ENCODE measurements at regions not wholly inside any gene's neighbourhood (a gene's known extent, or its start where the extent isn't known, plus 50 kb on each side); places are given as distances from the start of the nearest gene placed in this dataset.
A peak's percentile ranks its signal among the peaks of the same experiment; 100 is the strongest.
"Not testable (repeated sequence)": the region's sequence is repeated elsewhere in the genome, so short reads cannot be mapped to it uniquely, and the experiment has no call there.

DNA sequence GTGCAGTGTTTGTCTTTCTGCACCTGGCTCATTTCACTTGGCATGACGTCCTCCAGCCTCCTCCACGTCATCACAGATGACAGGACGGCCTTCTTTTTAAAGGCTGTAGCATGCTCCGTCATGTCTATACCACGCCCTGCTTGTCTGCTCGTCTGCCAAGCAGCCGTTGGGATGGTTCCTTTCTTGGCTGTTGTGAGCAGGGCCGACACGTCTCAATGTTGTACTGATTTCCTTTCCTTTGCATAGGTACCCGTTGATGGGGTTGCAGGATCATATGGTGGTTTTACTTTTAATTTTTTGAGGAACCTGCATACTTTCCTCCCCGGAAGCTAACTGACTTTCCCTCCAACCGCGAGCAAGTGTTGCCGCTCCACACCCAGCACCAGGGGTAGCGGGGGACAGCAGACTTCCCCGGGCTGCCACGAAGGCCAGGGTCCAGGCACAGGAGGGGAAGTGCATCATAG is 212.2 kb upstream of the ZNF469 start:
- peaks cover 2 to 26% of the 10 kb centered on the region in 2 experiments; a peak in 2 of 5 replicates for H3K27me3 ChIP-seq (ENCODE audit: control insufficient read depth in 2 of 2, insufficient read depth in 2 of 2, low read length in 2 of 2)
- FAIRE-seq (no peak), DNase-seq (ENCODE audit: extremely low read depth in 1 of 4, low spot score in 3 of 4) (no peak), ATAC-seq (no peak)
- H3K9me1 ChIP-seq (ENCODE audit: control insufficient read depth, insufficient read depth, low read length), result no peaks in the 10 kb centered on the region
- H3K4me2 ChIP-seq (ENCODE audit: insufficient read depth, low read length), result no peak overlapping the region
- no peaks in the 10 kb centered on the region for H3K36me3 ChIP-seq (ENCODE audit: control insufficient read depth, insufficient read depth, low read length)
- POLR2A ChIA-PET, result no interaction called here
- no peaks in the 10 kb centered on the region; the same call in 1 of the 2 replicates for H3K9me3 ChIP-seq (replicated peaks; ENCODE audit: control insufficient read depth, insufficient read depth, low read depth, low read length)
- H3K27ac ChIP-seq (ENCODE audit: extremely low read depth, low read depth, low read length), result no peak overlapping the region
- no peak for TF ChIP-seq RUNX1 (IDR thresholded peaks at IDR 0.05; ENCODE audit: low read depth)
- TF ChIP-seq PKNOX1 (IDR thresholded peaks at IDR 0.05), result no peak
- no peak for TF ChIP-seq ZNF143 (CRISPR knock-in tag; IDR thresholded peaks at IDR 0.05)
- TF ChIP-seq NRF1 (conservative IDR thresholded peaks at IDR 0.05 in 1 of 2, IDR thresholded peaks at IDR 0.05 in 1 of 2), result no peak
- TF ChIP-seq ZEB2 (IDR thresholded peaks at IDR 0.05), result no peak
- TF ChIP-seq MCM7 (IDR thresholded peaks at IDR 0.05), result no peak
- TF ChIP-seq ATF1 (CRISPR knock-in tag; IDR thresholded peaks at IDR 0.05), result no peak
- TF ChIP-seq ATF1 (tag; IDR thresholded peaks at IDR 0.05), result peak; percentile 22; the same call in 1 of the 2 replicates
- 3% methylated on average over 17 of the region's 17 CpGs for WGBS (ENCODE audit: insufficient coverage, low coverage, missing lambda C conversion rate)
- H2AFZ ChIP-seq (ENCODE audit: low read depth, low read length), result no peak overlapping the region
- H3K79me2 ChIP-seq (ENCODE audit: control insufficient read depth, insufficient read depth, low read length), result no peaks in the 10 kb centered on the region
- BruUV-seq (replicated peaks), result no TSS peak
- in situ Hi-C loops (cut with MboI), result no loop called here
- CTCF ChIA-PET (ENCODE audit: low intra/inter-chr PET ratio), result no interaction called here
- H3K4me1 ChIP-seq (replicated peaks in 1 of 2; ENCODE audit: control insufficient read depth in 2 of 2, insufficient read depth in 2 of 2, low read length in 2 of 2), result no peaks in the 10 kb centered on the region
- H4K20me1 ChIP-seq (replicated peaks; ENCODE audit: control insufficient read depth, insufficient read depth, low read length), result no peaks in the 10 kb centered on the region
- H3K9ac ChIP-seq (ENCODE audit: insufficient read depth in 1 of 2, low read depth in 2 of 2, low read length in 2 of 2), result no peak overlapping the region
- intact Hi-C loops (cut with micrococcal nuclease), result no loop called here
- no peak overlapping the region for H3K4me3 ChIP-seq

DNA sequence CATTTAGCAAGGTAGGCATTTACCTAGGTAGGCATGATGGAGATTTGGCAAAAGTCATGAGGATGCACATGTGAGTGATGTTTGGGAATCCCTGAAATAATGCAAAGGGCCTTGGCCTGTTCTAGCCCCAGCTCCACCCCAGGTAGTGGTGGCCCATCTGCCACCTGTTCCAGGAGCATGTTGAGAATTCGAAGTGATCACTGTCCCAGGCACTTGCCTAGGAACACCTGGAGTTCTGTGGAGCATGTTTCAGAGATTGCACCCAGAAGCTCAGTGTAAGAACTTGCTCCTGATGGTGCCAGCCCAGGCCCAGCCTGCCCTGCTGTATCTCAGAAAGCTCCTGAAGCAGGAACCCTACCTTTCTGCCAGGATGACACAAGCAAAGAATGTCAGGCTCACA is 211.6 kb upstream of the ZNF469 start:
- H3K4me3 ChIP-seq; H3K36me3 ChIP-seq (ENCODE audit: control insufficient read depth, insufficient read depth, low read length); DNase-seq (ENCODE audit: extremely low read depth in 1 of 4, low spot score in 3 of 4); H3K9ac ChIP-seq (ENCODE audit: insufficient read depth in 1 of 2, low read depth in 2 of 2, low read length in 2 of 2); H4K20me1 ChIP-seq (replicated peaks; ENCODE audit: control insufficient read depth, insufficient read depth, low read length); FAIRE-seq; H3K79me2 ChIP-seq (ENCODE audit: control insufficient read depth, insufficient read depth, low read length); H3K9me3 ChIP-seq (replicated peaks; ENCODE audit: control insufficient read depth, insufficient read depth, low read depth, low read length); H3K9me1 ChIP-seq (ENCODE audit: control insufficient read depth, insufficient read depth, low read length); H3K4me2 ChIP-seq (ENCODE audit: insufficient read depth, low read length); BruUV-seq (replicated peaks); ATAC-seq; H2AFZ ChIP-seq (ENCODE audit: low read depth, low read length); CTCF ChIA-PET (ENCODE audit: low intra/inter-chr PET ratio); H3K27ac ChIP-seq (ENCODE audit: extremely low read depth, low read depth, low read length); intact Hi-C loops (cut with micrococcal nuclease); H3K4me1 ChIP-seq (replicated peaks in 1 of 2; ENCODE audit: control insufficient read depth in 2 of 2, insufficient read depth in 2 of 2, low read length in 2 of 2); in situ Hi-C loops (cut with MboI): not testable (repeated sequence)
- WGBS (ENCODE audit: insufficient coverage, low coverage, missing lambda C conversion rate), result 0% methylated on average over 1 of the region's 1 CpG
- POLR2A ChIA-PET, result interaction anchor here (0.6 kb wide), 1 partner anchor 1287 kb away, joined by 3 read pairs; no protein-coding TSS in a partner anchor
- peaks cover 2 to 26% of the 10 kb centered on the region in 2 experiments; a peak in 2 of 5 replicates for H3K27me3 ChIP-seq (ENCODE audit: control insufficient read depth in 2 of 2, insufficient read depth in 2 of 2, low read length in 2 of 2)

- 0% methylated on average over 3 of the region's 8 CpGs for WGBS (ENCODE audit: insufficient coverage, low coverage, missing lambda C conversion rate)
- H3K27ac ChIP-seq (ENCODE audit: extremely low read depth, low read depth, low read length); FAIRE-seq; POLR2A ChIA-PET; intact Hi-C loops (cut with micrococcal nuclease); BruUV-seq (replicated peaks); H3K4me2 ChIP-seq (ENCODE audit: insufficient read depth, low read length); CTCF ChIA-PET (ENCODE audit: low intra/inter-chr PET ratio); H3K9me1 ChIP-seq (ENCODE audit: control insufficient read depth, insufficient read depth, low read length); H3K4me1 ChIP-seq (replicated peaks in 1 of 2; ENCODE audit: control insufficient read depth in 2 of 2, insufficient read depth in 2 of 2, low read length in 2 of 2); H3K9me3 ChIP-seq (replicated peaks; ENCODE audit: control insufficient read depth, insufficient read depth, low read depth, low read length); H3K9ac ChIP-seq (ENCODE audit: insufficient read depth in 1 of 2, low read depth in 2 of 2, low read length in 2 of 2); H2AFZ ChIP-seq (ENCODE audit: low read depth, low read length); DNase-seq (ENCODE audit: extremely low read depth in 1 of 4, low spot score in 3 of 4); H3K79me2 ChIP-seq (ENCODE audit: control insufficient read depth, insufficient read depth, low read length); H4K20me1 ChIP-seq (replicated peaks; ENCODE audit: control insufficient read depth, insufficient read depth, low read length); H3K36me3 ChIP-seq (ENCODE audit: control insufficient read depth, insufficient read depth, low read length); in situ Hi-C loops (cut with MboI); ATAC-seq; H3K4me3 ChIP-seq: not testable (repeated sequence)
- H3K27me3 ChIP-seq (ENCODE audit: control insufficient read depth in 2 of 2, insufficient read depth in 2 of 2, low read length in 2 of 2), result peaks cover 0 to 17% of the 10 kb centered on the region in 2 experiments; a peak in 1 of 5 replicates
These were observed 206.6 kb upstream of the ZNF469 start for GRCh38 chr16:88176184-88176583.

Measured in K562 (cell line).